A673 (cell line): ENCODE measurements at regions not wholly inside any gene's neighbourhood (a gene's known extent, or its start where the extent isn't known, plus 50 kb on each side); places are given as distances from the start of the nearest gene placed in this dataset.

Source experiments
- BruUV-seq: library from RNA; stranded (reverse); fragments of 400-500 nt; replicated peaks from 2 replicates; lab custom pipeline; 2021; lab: Mats Ljungman, UMichigan
- CTCF ChIA-PET: fragments of 300-600 bp; sonication (Branson Sonifier 250); formaldehyde crosslinking; loops from one replicate; lab custom pipeline; 2022; ENCODE audit warnings: antibody characterized with exemption; lab: Charles Lee
- POLR2A ChIA-PET: fragments of 300-600 bp; sonication (Branson Sonifier 250); formaldehyde crosslinking; loops from one replicate; lab custom pipeline; 2022; ENCODE audit warnings: antibody characterized with exemption; ENCODE audit not compliant: low non-redundant PET; lab: Charles Lee
- DNase-seq: peaks from one replicate; pipeline ENCODE4 v3.0.0-alpha.2; 2015; ENCODE audit warnings: low spot score
- H3K27ac ChIP-seq: fragments of 200-600 bp; sonication (generic); 2 replicates; pipeline ENCODE4 v1.5.1; 2016; ENCODE audit warnings: mixed run types, low read depth, mild to moderate bottlenecking, mixed read lengths, antibody characterized with exemption, low read length; ENCODE audit not compliant: poor library complexity, severe bottlenecking
- H3K27me3 ChIP-seq: fragments of 200-600 bp; sonication (generic); replicated peaks from 2 replicates; pipeline ENCODE4 v1.6.1; 2017; ENCODE audit warnings: mixed run types, low read depth, mild to moderate bottlenecking, mixed read lengths, antibody characterized with exemption, low read length; ENCODE audit not compliant: insufficient read depth, poor library complexity
- H3K36me3 ChIP-seq: fragments of 200-600 bp; sonication (generic); 2 replicates; pipeline ENCODE4 v1.6.1; 2016; ENCODE audit warnings: mixed run types, mild to moderate bottlenecking, mixed read lengths, antibody characterized with exemption, low read length; ENCODE audit not compliant: insufficient read depth, poor library complexity, severe bottlenecking
- H3K4me1 ChIP-seq: fragments of 200-600 bp; sonication (generic); 2 replicates; pipeline ENCODE4 v1.6.1; 2017; ENCODE audit warnings: mixed run types, mild to moderate bottlenecking, mixed read lengths, antibody characterized with exemption, low read length; ENCODE audit not compliant: insufficient read depth, poor library complexity, severe bottlenecking
- H3K4me3 ChIP-seq: fragments of 200-600 bp; sonication (generic); 2 replicates; pipeline ENCODE4 v1.5.1; 2016; ENCODE audit warnings: low read depth, mixed run types, mild to moderate bottlenecking, mixed read lengths, low read length; ENCODE audit not compliant: poor library complexity, severe bottlenecking
- H3K9me3 ChIP-seq: fragments of 200-600 bp; sonication (generic); 2 replicates; pipeline ENCODE4 v1.6.1; 2016; ENCODE audit warnings: mixed run types, low read depth, mild to moderate bottlenecking, mixed read lengths, antibody characterized with exemption, low read length; ENCODE audit not compliant: poor library complexity, severe bottlenecking
- EZH2 ChIP-seq: fragments of 200-600 bp; sonication (generic); IDR thresholded peaks from 2 replicates; pipeline ENCODE4 v1.6.1; 2017; ENCODE audit warnings: borderline replicate concordance, low read depth, mild to moderate bottlenecking, mixed read lengths, antibody characterized with exemption, low read length; ENCODE audit not compliant: poor library complexity, severe bottlenecking
- intact Hi-C: fragments of 100-400 bp; cut with micrococcal nuclease; formaldehyde crosslinking; loops from one replicate; pipeline ENCODE4 v1.10.0; 2022; ENCODE audit not compliant: unreplicated experiment
- TF ChIP-seq, protein P1 (sequence below): fragments of 300-800, 200-600 bp; sonication (generic); conservative IDR thresholded peaks from 2 replicates; pipeline ENCODE4 v1.5.1; 2017; ENCODE audit warnings: low read depth, mild to moderate bottlenecking, antibody characterized with exemption, low read length, moderate library complexity, mixed read lengths

DNA sequence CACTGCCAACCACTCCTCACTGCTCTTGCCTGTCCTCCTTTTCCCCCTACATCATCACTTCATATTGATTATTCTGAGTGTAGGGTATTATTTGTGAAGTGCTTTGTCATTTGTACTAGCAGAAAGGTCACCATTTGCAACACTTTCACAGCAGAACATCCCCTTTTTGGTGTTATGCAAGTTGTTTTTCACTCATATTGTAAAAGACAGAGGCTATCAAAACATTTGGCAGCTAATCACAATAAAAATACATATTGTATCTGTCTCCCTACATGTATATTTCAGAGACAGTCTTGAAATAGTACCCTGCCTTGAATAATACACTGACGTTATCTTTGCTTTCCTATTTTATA is 82.3 kb downstream of the ANXA1 start:
- Histone ChIP-seq H3K4me3 (no peak overlapping the region), H3K9me3 (no peaks in the 10 kb centered on the region), H3K27ac (no peak overlapping the region), H3K4me1 (no peaks in the 10 kb centered on the region), H3K27me3 (peaks cover 52% of the 10 kb centered on the region), H3K36me3 (no peaks in the 10 kb centered on the region)
- intact Hi-C loops, result no loop called here
- CTCF ChIA-PET, result no interaction called here
- no TSS peak for BruUV-seq
- no peak for TF ChIP-seq EZH2
- TF ChIP-seq, protein P1, sequence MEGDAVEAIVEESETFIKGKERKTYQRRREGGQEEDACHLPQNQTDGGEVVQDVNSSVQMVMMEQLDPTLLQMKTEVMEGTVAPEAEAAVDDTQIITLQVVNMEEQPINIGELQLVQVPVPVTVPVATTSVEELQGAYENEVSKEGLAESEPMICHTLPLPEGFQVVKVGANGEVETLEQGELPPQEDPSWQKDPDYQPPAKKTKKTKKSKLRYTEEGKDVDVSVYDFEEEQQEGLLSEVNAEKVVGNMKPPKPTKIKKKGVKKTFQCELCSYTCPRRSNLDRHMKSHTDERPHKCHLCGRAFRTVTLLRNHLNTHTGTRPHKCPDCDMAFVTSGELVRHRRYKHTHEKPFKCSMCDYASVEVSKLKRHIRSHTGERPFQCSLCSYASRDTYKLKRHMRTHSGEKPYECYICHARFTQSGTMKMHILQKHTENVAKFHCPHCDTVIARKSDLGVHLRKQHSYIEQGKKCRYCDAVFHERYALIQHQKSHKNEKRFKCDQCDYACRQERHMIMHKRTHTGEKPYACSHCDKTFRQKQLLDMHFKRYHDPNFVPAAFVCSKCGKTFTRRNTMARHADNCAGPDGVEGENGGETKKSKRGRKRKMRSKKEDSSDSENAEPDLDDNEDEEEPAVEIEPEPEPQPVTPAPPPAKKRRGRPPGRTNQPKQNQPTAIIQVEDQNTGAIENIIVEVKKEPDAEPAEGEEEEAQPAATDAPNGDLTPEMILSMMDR, result no peak
- DNase-seq, result no peak
- POLR2A ChIA-PET, result no interaction called here

DNA sequence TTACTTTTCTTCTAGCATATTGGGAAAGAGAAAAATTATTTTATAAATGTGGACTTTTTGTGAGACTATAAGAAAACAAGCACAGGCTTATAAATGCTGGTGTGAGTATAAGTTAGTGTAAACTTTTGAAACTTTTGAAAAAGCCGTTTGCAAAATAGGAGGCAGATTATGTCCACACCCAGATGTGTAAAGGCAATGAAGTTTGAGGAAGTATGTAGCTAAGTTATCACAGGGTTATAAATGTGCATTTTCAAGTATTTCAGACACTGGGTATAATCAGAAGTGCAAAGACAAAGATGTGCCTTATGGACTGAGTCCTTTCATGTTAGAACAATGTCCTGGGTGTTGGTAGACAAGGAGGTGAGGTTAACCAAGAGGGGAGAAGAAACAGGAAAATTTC is 85.5 kb downstream of the ANXA1 start:
- no TSS peak for BruUV-seq
- Histone ChIP-seq H3K9me3 (no peaks in the 10 kb centered on the region), H3K4me3 (no peak overlapping the region), H3K27ac (no peak overlapping the region), H3K36me3 (no peaks in the 10 kb centered on the region), H3K4me1 (no peaks in the 10 kb centered on the region), H3K27me3 (peaks cover 28% of the 10 kb centered on the region)
- intact Hi-C loops, result no loop called here
- TF ChIP-seq EZH2, result no peak
- TF ChIP-seq, protein P1, result no peak
- no peak for DNase-seq
- POLR2A ChIA-PET, result no interaction called here
- CTCF ChIA-PET, result no interaction called here

DNA sequence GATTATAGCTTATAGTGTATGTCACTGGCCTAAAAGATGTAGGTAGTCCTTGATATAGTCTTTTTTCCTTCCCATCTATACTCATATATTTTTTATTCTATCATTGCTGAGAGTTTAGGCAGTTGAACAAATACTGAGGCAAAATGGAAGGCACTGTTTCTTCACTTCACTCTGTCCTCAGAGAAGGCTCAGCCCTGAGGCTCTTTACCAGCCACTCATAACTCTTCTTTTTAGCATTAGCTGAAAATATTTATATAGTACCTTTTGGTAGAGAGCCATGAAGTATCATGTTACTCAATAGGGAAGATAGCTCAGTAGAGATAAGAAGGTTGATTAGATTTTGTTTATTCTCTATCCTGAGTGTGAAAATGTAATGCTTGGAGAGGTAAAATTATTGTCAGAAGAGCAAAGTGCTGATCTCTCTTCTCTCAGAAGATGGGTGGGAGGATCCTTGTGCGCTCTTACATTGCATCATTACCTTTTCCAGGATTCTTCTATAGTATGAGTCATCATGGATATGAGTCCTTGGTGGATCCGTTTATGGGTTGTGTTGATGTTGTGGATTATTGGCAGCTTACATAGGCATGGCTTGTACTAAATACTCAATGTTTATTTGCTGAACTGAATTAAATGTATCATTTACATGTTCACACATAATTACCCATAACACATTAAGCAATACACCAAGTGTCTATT is 88.1 kb downstream of the ANXA1 start:
- DNase-seq, result no peak
- H3K4me3 ChIP-seq, result no peak overlapping the region
- TF ChIP-seq, protein P1, result no peak
- no peak for TF ChIP-seq EZH2
- intact Hi-C loops, result loop anchor here (10.0 kb wide), 1 partner anchor 215 kb away; no protein-coding TSS in a partner anchor
- BruUV-seq, result no TSS peak
- peaks cover 10% of the 10 kb centered on the region for H3K27me3 ChIP-seq
- H3K4me1 ChIP-seq, result no peaks in the 10 kb centered on the region
- H3K9me3 ChIP-seq, result no peaks in the 10 kb centered on the region
- no peaks in the 10 kb centered on the region for H3K36me3 ChIP-seq
- POLR2A ChIA-PET, result no interaction called here
- no peak overlapping the region for H3K27ac ChIP-seq
- CTCF ChIA-PET, result no interaction called here
